ENCODE measurements at regions not wholly inside any gene's neighbourhood (a gene's known extent, or its start where the extent isn't known, plus 50 kb on each side); places are given as distances from the start of the nearest gene placed in this dataset.

GRCh38 chr1:219330669-219331068 lies 157.0 kb downstream of the LYPLAL1 start:
- no peak overlapping the region for H3K9ac ChIP-seq

GRCh38 chr1:219330001-219330400 lies 156.3 kb downstream of the LYPLAL1 start:
- H3K79me2 ChIP-seq (ENCODE audit: insufficient read depth, low read depth): no peaks in the 10 kb centered on the region
- no peak overlapping the region for H3K9ac ChIP-seq
- H3K36me3 ChIP-seq (ENCODE audit: insufficient read depth): no peaks in the 10 kb centered on the region
- no peak for TF ChIP-seq CTCF (conservative IDR thresholded peaks at IDR 0.05; ENCODE audit: low read depth, low read length)
- H4K20me1 ChIP-seq (ENCODE audit: insufficient read depth): no peaks in the 10 kb centered on the region
- H3K27me3 ChIP-seq (ENCODE audit: insufficient read depth, low read depth): no peaks in the 10 kb centered on the region
- no peak overlapping the region for H2AFZ ChIP-seq (ENCODE audit: low read depth)
- H3K4me2 ChIP-seq: no peak overlapping the region
- H3K27ac ChIP-seq: no peak overlapping the region
- H3K4me1 ChIP-seq (ENCODE audit: low read depth, poor library complexity, severe bottlenecking): no peaks in the 10 kb centered on the region
- H3K4me3 ChIP-seq (IDR thresholded peaks at IDR 0.05; ENCODE audit: insufficient read depth, low read depth, low read length): no peak overlapping the region

More at GRCh38 chr1:219330669-219331068, 157.0 kb downstream of the LYPLAL1 start:
- Histone ChIP-seq H3K27me3 (ENCODE audit: insufficient read depth, low read depth) (no peaks in the 10 kb centered on the region), H2AFZ (ENCODE audit: low read depth) (no peak overlapping the region), H3K4me1 (ENCODE audit: low read depth, poor library complexity, severe bottlenecking) (no peaks in the 10 kb centered on the region), H4K20me1 (ENCODE audit: insufficient read depth) (no peaks in the 10 kb centered on the region), H3K4me2 (no peak overlapping the region), H3K27ac (no peak overlapping the region), H3K36me3 (ENCODE audit: insufficient read depth) (no peaks in the 10 kb centered on the region), H3K79me2 (ENCODE audit: insufficient read depth, low read depth) (no peaks in the 10 kb centered on the region), H3K4me3 (IDR thresholded peaks at IDR 0.05; ENCODE audit: insufficient read depth, low read depth, low read length) (no peak overlapping the region)
- TF ChIP-seq CTCF (conservative IDR thresholded peaks at IDR 0.05; ENCODE audit: low read depth, low read length): no peak

DNA sequence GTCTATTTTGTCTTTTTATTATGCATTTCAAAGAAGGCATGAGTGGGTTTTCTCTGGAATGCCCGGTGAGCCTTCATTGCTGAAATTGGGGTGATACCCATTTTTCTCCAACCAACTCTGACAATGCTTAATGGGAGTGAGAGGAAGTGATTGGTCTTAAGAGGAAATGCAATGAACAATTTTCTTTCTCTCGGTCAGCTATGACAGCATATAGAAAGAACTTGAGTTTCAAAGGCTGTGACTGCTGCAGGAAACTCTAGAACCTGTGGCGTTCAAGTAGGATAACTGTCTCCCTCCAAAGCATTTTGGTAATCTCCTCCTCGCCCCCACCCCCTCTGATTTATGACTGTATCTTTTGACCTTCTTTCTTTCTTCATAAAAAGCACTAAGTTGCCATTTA lies 155.9 kb downstream of the LYPLAL1 start:
- no peak overlapping the region for H3K4me2 ChIP-seq
- H3K36me3 ChIP-seq (ENCODE audit: insufficient read depth): no peaks in the 10 kb centered on the region
- H3K4me1 ChIP-seq (ENCODE audit: low read depth, poor library complexity, severe bottlenecking): no peaks in the 10 kb centered on the region
- H2AFZ ChIP-seq (ENCODE audit: low read depth): no peak overlapping the region
- no peak overlapping the region for H3K9ac ChIP-seq
- TF ChIP-seq CTCF (conservative IDR thresholded peaks at IDR 0.05; ENCODE audit: low read depth, low read length): no peak
- H3K79me2 ChIP-seq (ENCODE audit: insufficient read depth, low read depth): no peaks in the 10 kb centered on the region
- H3K27ac ChIP-seq: no peak overlapping the region
- H4K20me1 ChIP-seq (ENCODE audit: insufficient read depth): no peaks in the 10 kb centered on the region
- H3K4me3 ChIP-seq (IDR thresholded peaks at IDR 0.05; ENCODE audit: insufficient read depth, low read depth, low read length): no peak overlapping the region
- H3K27me3 ChIP-seq (ENCODE audit: insufficient read depth, low read depth): no peaks in the 10 kb centered on the region

DNA sequence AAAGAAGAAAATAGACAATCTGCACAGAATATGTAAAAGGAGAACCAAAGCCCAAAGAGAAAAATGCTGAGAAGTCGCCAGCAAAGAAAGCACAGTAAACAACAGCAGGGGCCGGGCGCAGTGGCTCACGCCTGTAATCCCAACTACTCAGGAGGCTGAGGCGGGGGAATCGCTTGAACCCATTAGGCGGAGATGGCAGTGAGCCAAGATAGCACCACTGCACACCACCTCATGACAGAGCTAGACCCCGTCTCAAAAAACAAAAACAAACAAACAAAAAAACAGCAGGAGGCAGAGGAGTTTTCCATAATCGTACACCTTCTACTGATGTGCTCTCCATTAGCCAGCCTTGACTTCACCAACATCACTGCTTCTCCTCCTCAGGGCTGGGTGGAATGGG lies 153.2 kb downstream of the LYPLAL1 start:
- TF ChIP-seq CTCF (conservative IDR thresholded peaks at IDR 0.05; ENCODE audit: low read depth, low read length): no peak
- Histone ChIP-seq H3K27me3 (ENCODE audit: insufficient read depth, low read depth) (no peaks in the 10 kb centered on the region), H3K9ac (no peak overlapping the region), H2AFZ (ENCODE audit: low read depth) (no peak overlapping the region), H4K20me1 (ENCODE audit: insufficient read depth) (no peaks in the 10 kb centered on the region), H3K79me2 (ENCODE audit: insufficient read depth, low read depth) (no peaks in the 10 kb centered on the region), H3K4me2 (no peak overlapping the region), H3K36me3 (ENCODE audit: insufficient read depth) (no peaks in the 10 kb centered on the region), H3K27ac (no peak overlapping the region), H3K4me3 (IDR thresholded peaks at IDR 0.05; ENCODE audit: insufficient read depth, low read depth, low read length) (no peak overlapping the region), H3K4me1 (ENCODE audit: low read depth, poor library complexity, severe bottlenecking) (no peaks in the 10 kb centered on the region)

DNA sequence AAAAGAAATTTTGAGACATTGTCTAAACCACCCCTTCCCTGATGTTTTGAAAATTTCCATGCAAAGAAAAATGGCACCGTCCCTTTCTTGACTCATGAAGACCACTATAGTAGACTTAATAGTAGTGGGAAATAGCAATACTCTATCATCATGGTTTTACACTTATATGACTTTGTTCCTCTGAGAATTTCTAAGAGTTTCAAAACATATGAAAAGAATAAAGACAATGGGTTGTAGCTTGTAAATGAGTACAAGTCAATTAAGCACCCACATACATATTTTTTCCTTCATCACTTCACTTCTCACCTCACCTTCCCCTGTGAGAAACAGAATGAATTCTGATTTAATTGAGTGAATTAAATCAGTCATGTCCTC lies 151.7 kb downstream of the LYPLAL1 start:
- Histone ChIP-seq H3K4me2 (no peak overlapping the region), H4K20me1 (ENCODE audit: insufficient read depth) (no peaks in the 10 kb centered on the region), H3K4me1 (ENCODE audit: low read depth, poor library complexity, severe bottlenecking) (no peaks in the 10 kb centered on the region), H2AFZ (ENCODE audit: low read depth) (no peak overlapping the region), H3K27ac (no peak overlapping the region), H3K36me3 (ENCODE audit: insufficient read depth) (no peaks in the 10 kb centered on the region), H3K79me2 (ENCODE audit: insufficient read depth, low read depth) (no peaks in the 10 kb centered on the region), H3K27me3 (ENCODE audit: insufficient read depth, low read depth) (no peaks in the 10 kb centered on the region), H3K4me3 (IDR thresholded peaks at IDR 0.05; ENCODE audit: insufficient read depth, low read depth, low read length) (no peak overlapping the region), H3K9ac (no peak overlapping the region)
- TF ChIP-seq CTCF (conservative IDR thresholded peaks at IDR 0.05; ENCODE audit: low read depth, low read length): no peak

Data from KMS-11 (cell line).